GM06990 (cell line): ENCODE measurements at regions not wholly inside any gene's neighbourhood (a gene's known extent, or its start where the extent isn't known, plus 50 kb on each side); places are given as distances from the start of the nearest gene placed in this dataset.
"Not testable (repeated sequence)": the region's sequence is repeated elsewhere in the genome, so short reads cannot be mapped to it uniquely, and the experiment has no call there.

ENCODE experiments used
- DNase-seq: peaks from one replicate; pipeline ENCODE4 v3.0.0-alpha.2; 2011; ENCODE audit not compliant: insufficient read length; ENCODE audit errors: extremely low read depth
- H3K27me3 ChIP-seq: replicated peaks from 2 replicates; pipeline ENCODE4 v1.6.0; 2011; ENCODE audit warnings: low read length; ENCODE audit not compliant: control insufficient read depth, insufficient read depth
- H3K36me3 ChIP-seq: 2 replicates; pipeline ENCODE4 v1.5.1; 2011; ENCODE audit warnings: low read length; ENCODE audit not compliant: control insufficient read depth, insufficient read depth
- H3K4me3 ChIP-seq: replicated peaks from 2 replicates; pipeline ENCODE4 v1.5.1; 2011; ENCODE audit warnings: low read depth, mild to moderate bottlenecking, control low read depth, low read length
- TF ChIP-seq, protein P1 (sequence below): IDR thresholded peaks from 2 replicates; pipeline ENCODE4 v1.5.1; 2011; ENCODE audit warnings: low read length, control low read depth, mild to moderate bottlenecking, inconsistent platforms; ENCODE audit not compliant: insufficient read depth, poor library complexity, severe bottlenecking

DNA sequence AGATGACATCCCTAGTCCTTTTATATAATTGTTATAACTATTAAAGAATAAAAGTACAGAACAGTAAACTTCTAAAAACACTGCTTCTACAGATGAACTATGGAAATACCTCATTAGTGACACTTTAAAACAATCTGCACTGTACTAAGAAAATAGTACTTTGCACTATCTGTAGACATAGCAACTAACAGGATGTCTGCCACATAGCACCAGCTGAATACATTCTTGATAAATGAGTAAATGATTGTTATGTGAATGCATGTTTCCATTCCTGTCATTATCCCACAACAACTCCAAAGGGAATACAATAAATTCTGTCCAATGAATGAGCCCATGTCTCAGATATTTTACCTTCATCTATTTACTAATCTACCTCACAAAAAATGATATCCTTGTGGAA, 115.3 kb upstream of the SLC35G4 start:
- H3K36me3 ChIP-seq: no peaks in the 10 kb centered on the region
- no peak for DNase-seq
- TF ChIP-seq, protein P1, sequence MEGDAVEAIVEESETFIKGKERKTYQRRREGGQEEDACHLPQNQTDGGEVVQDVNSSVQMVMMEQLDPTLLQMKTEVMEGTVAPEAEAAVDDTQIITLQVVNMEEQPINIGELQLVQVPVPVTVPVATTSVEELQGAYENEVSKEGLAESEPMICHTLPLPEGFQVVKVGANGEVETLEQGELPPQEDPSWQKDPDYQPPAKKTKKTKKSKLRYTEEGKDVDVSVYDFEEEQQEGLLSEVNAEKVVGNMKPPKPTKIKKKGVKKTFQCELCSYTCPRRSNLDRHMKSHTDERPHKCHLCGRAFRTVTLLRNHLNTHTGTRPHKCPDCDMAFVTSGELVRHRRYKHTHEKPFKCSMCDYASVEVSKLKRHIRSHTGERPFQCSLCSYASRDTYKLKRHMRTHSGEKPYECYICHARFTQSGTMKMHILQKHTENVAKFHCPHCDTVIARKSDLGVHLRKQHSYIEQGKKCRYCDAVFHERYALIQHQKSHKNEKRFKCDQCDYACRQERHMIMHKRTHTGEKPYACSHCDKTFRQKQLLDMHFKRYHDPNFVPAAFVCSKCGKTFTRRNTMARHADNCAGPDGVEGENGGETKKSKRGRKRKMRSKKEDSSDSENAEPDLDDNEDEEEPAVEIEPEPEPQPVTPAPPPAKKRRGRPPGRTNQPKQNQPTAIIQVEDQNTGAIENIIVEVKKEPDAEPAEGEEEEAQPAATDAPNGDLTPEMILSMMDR: no peak
- H3K27me3 ChIP-seq: no peaks in the 10 kb centered on the region; the same call in none of the 2 replicates
- no peak overlapping the region for H3K4me3 ChIP-seq

DNA sequence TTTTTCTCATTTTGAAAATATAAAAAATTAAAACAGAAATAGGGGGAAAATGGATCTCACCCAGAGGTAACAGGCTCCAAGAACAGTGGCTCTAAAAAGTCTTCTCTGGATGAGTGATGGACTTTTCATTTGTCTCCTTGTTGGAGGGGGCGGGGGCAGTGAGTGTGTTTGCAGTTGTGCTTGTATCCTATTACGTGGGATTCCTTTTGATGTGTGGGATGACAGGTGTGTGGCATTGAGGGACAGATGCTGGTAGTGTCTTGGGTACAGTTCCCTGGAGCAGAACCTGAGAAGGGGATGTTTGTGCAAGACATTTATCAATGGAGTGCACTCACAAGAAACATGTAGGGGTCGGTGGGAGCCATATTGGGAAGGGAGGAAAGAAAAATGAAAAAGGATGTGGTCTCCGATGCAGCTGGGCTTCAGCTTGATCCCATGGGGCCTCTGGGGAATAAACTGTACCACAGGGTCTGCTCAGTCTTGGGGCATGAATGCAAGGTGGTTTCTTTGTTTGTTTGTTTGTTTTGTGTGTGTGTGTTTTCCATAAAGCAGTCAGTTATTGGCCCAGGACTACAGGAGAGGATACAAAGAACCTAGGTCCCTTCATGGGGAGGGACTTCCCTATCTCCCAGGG, 120.0 kb upstream of the SLC35G4 start:
- TF ChIP-seq, protein P1: no peak
- Histone ChIP-seq H3K4me3 (no peak overlapping the region), H3K36me3 (no peaks in the 10 kb centered on the region), H3K27me3 (peaks cover 1% of the 10 kb centered on the region; the same call in 1 of the 2 replicates)
- no peak for DNase-seq

DNA sequence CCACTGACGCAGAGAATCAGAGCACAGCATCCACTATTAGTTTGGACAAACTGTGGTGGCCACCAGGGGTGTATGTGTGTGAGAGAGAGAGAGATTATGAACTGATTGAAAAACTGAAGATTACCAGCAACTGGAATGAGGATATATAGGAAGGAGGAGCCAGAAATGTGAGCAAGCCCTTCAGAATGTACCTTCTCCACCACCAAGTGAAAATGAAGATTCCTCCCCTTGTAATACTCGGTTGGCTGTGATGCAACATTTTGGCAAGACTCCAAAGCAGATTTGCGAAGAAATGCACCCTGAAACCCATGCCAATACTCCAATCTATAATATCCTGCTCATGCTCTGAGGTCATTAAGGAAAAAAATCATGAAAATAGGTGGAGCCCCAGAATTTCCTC, 121.2 kb upstream of the SLC35G4 start:
- peaks cover 1% of the 10 kb centered on the region; the same call in 1 of the 2 replicates for H3K27me3 ChIP-seq
- TF ChIP-seq, protein P1: no peak
- H3K4me3 ChIP-seq: no peak overlapping the region
- no peak for DNase-seq
- H3K36me3 ChIP-seq: no peaks in the 10 kb centered on the region

DNA sequence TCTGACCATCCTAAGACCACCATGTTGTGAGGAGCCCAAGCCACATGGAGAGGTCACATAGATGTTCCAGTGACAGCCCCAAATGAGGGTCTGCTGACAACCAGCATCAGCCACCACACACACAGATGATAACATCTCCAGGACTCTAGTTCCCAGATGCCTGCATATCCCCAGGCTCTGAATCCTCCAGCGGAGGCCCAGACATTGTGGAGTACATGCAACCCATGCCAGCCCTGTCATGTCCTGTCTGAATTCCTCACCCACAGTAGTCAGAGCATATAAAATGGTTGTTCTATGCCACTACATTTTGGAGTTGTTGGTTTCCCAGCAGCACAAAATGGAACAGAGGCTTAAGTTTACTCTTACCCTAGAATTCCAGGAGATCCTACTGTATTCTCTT, 122.0 kb upstream of the SLC35G4 start:
- Histone ChIP-seq H3K27me3 (peaks cover 1% of the 10 kb centered on the region; the same call in 1 of the 2 replicates), H3K4me3 (no peak overlapping the region)

DNA sequence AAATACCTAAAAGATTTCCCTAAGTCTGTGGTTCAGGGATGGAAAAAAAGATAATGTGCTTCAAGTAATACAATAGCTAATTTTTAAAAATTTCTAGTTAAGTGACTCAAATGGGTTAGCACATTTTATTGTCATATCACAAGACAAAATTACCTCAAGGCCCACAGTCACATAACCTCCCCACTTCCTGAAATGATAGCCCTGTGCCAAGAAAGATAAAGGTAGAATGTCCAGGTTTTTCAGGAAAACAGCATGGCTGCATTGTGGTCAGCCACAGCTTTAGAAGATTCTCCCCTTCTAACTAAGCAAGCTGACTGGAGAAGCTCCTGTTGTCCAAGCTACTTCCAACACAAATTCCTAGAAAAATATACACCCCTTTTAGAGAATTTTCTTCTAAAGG, 127.1 kb upstream of the SLC35G4 start:
- no peaks in the 10 kb centered on the region for H3K36me3 ChIP-seq
- no peak overlapping the region for H3K4me3 ChIP-seq
- DNase-seq: no peak
- TF ChIP-seq, protein P1: no peak
- H3K27me3 ChIP-seq: no peaks in the 10 kb centered on the region; the same call in 1 of the 2 replicates

More for the DNA sequence above, 122.0 kb upstream of the SLC35G4 start:
- DNase-seq: no peak
- H3K36me3 ChIP-seq: no peaks in the 10 kb centered on the region
- TF ChIP-seq, protein P1: no peak

DNA sequence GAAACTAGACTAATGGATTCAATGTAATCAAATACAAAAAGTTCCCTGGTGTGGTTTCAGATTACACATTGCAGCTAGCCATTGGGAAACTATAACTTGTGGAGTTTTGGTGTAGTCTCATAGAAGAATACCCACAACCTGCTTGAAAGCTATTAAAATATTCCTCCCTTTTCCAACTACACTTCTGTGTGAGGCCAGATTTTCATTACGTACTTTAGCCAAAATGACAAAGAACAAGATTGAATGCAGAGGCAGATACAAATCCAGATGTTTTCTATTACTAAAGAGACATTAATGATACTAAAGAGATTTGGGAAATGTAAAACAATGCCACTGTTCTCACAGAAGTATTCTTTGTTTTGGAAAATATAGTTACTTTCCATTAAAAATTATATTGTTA, 128.7 kb upstream of the SLC35G4 start:
- Histone ChIP-seq H3K4me3 (no peak overlapping the region), H3K27me3 (no peaks in the 10 kb centered on the region; the same call in 1 of the 2 replicates), H3K36me3 (no peaks in the 10 kb centered on the region)
- DNase-seq: no peak
- TF ChIP-seq, protein P1: no peak

DNA sequence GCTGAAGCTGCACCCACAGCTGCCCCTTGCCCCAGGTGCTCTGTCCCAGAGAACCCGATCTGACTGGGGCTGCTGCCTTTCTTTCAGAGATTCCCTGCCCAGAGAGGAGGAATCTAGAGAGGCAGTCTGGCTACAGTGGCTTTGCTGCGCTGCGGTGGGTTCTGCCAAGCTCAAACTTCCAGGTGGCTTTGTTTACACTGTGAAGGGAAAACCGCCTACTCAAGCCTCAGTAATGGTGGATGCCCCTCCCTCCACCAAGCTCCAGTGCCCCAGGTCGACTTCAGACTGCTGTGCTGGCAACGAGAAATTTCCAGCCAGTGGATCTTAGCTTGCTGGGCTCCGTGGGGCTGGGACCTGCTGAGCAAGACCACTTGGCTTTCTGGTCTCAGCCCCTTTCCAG, 130.4 kb upstream of the SLC35G4 start:
- not testable (repeated sequence) for H3K27me3 ChIP-seq, DNase-seq, H3K4me3 ChIP-seq, H3K36me3 ChIP-seq
